ENCODE measurements at regions not wholly inside any gene's neighbourhood (a gene's known extent, or its start where the extent isn't known, plus 50 kb on each side); places are given as distances from the start of the nearest gene placed in this dataset.
A peak's percentile ranks its signal among the peaks of the same experiment; 100 is the strongest.

DNA sequence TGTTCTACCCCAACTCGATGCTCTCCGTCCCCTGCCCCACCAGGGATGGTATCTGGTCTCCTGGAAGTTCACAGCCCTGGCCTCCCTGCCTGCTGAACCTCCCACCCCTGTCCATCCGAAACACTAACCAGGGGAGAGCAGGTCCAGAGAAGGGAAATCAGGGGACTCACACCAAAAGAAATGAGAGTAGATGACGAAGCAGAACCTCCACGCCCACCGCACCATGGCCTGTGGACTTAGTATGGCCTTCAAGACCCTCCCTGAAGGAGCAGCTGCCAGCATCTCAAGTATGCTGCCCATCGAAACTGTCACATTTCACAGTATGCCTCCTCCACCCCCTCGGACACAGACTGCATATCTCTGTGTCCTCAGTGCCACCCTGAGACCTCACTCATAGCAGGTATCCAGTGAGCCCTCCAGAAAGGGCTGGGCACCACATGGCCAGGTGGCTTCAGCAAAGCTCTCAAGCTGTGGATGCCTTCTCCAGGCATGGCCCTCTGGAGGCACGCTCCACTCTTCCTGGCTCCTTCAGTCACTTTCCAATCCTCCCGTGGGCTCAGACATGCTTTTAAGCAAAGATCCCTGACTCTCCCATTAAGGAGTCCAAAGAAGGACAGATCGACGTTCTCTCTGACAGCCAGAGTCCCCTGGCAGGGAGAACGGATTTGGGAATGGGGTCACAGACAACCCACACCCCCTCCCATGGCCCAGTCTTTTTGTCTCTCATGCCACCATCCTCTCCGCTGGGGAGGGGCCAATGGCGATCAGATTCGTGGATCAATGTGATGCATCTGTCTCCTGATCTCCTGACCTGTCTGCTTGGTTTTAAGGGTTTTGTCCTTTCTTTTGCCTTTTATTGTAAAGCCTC, 158.4 kb downstream of the ANKRD60 start:
- DNase-seq (ENCODE audit: low spot score): no peak

GRCh38 chr20:58069207-58069606, 159.2 kb downstream of the ANKRD60 start:
- DNase-seq (ENCODE audit: low spot score): no peak

GRCh38 chr20:58065508-58066361, 162.7 kb downstream of the ANKRD60 start:
- peak; percentile 22 for DNase-seq (ENCODE audit: low spot score)

DNA sequence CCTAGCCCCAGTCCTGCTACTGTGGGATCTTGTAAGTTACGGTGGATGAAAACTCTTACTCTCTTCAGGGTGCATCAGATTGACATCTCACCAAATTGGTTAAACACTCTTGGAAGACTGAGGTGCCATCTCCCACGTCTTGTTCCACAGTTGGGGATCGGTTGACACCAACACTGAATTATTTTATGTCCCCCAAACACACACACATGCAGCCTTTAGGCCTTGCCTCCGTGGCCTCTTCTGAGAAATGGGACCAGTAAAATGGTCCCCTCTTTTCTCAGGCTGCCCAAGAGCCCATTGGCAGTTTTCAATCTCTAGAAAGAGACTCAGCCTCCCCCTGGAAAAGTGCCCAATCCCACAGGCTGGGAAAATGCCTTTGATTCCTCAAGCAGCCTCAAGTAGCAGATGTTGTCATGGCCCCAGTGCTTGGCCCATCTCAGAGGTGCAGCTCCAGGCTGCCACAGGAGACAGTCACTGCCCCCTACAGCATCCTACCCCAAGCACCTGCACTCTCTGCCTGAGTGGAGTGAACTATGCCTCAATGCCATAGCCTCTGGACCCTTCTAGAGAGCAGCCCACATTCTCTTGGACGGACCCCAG, 163.9 kb downstream of the ANKRD60 start:
- peak; percentile 47 for DNase-seq (ENCODE audit: low spot score)

- no peak for DNase-seq (ENCODE audit: low spot score)
These were observed 169.3 kb downstream of the ANKRD60 start for GRCh38 chr20:58059260-58059544.

DNA sequence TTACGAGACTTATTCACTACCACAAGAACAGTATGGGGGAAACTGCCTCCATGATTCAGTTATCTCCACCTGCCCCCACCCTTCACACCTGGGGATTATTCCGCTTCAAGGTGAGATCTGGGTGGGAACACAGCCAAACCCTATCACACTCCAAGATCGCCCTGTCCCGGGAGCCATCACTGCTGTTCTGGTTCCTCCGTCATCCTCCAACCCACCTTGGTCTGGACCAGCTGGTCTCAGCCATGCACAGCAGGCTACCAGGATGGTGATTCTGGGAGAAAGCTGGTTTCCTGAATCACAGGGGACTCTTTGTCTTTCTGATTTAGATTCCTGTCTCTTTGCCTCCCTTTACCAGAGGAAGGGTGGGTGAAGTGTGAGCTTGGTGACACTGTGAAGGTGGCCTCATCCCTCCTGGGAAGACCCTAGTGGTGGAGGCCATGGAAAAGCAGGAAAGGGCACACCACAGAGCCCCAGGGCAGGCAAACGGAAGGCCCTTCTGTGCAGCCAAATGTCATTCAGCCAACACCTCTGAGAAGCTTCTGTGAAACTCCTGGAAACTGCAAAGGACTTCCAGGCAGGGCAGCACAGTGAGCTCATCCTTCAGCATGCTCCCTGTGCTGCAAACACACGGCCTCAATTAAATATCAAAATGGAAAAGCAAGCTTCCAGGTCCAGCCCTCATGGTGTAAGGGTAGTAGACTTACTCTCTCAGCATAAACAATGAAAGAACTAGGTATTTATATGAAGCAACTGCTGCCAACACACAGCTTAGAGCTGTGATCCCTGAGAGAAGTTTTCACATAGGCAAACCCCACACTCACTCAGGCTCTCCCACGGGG, 169.8 kb downstream of the ANKRD60 start:
- peak; percentile 35 for DNase-seq (ENCODE audit: low spot score)

GRCh38 chr20:58056921-58057686, 171.3 kb downstream of the ANKRD60 start:
- no peak for DNase-seq (ENCODE audit: low spot score)

- no peak for DNase-seq (ENCODE audit: low spot score)
These were observed 172.3 kb downstream of the ANKRD60 start for GRCh38 chr20:58056021-58056591.

- DNase-seq (ENCODE audit: low spot score): no peak
These were observed 173.6 kb downstream of the ANKRD60 start for GRCh38 chr20:58054780-58055373.

DNA sequence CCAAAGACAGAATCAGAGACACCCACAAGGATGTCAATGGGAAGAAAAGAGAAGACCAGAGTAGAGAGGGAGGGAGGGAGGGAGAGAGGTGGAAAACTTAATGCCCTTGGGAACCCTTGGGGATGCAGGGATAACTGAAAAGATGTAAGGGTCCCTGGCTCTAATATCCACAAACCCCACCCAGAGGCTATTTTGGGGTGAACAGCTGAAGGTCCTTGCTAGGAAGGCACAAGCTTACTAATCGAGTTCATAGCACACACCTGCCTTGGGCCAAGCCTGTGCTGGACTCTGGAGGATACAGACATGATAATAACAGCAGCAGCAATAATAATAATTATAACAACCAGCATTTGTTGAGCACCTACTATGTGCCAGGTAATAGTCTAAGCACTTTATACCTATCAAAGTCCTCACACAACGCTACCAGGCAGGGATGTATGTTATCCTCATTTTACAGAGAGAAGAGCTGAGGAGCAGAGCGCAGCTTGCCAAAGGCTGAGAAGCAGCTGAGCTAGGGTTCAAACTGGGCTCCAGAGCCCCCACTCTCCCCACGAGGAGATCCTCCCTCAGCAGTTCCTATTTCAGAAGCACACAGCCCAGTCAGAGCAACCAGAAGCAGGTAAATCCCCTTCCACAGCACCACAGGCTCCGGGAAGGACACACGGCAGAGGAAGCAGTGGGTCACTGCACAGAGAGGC, 174.2 kb downstream of the ANKRD60 start:
- DNase-seq (ENCODE audit: low spot score): no peak

GRCh38 chr20:58053391-58054055, 174.9 kb downstream of the ANKRD60 start:
- DNase-seq (ENCODE audit: low spot score): no peak

DNA sequence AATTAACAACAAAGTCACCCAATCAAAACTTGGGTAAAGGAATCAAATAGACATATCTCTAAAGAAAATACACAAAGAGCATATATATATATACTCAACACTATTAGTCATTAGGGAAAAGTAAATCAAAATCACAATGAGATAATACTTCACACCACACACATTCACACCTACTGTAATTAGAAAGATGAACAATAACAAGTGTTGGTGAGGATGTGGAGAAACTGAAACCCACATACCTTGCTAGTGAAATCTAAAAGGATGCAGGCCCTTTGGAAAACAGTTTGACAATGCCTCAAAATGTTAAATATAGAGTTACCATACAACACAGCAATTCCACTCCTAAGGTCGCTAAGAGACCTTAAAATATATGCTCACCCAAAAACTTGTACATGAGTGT, 177.1 kb downstream of the ANKRD60 start:
- no peak for DNase-seq (ENCODE audit: low spot score)

DNA sequence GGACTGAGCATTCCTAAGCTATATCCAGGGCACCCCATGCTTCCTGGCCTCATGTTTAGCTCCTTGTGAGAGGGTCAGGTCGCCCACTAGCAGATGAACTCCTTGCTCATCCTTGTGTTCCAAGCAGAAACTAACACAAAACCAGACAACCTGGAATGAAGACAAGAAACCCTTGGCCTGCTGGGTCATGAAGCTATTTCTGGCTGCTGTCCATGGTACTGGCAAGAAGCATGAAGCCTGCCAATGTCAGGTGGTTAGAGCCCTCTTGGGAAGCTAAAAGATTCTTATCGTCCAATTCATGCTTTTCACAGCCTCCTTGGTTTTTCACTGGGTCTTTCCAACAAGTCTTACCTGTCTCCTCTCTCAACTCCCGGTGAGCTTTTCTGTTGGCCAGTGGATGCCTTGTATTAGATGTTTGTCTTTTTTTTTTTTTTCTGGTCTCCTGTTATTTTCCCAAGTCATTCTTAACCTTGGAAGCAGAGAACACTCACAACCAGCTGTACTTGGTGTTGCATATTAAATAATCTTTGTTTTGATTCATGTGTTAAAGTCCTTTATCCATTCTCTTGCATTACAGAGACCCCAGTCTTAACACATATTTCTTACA, 180.3 kb downstream of the ANKRD60 start:
- DNase-seq (ENCODE audit: low spot score): no peak

- no peak for DNase-seq (ENCODE audit: low spot score)
These were observed 182.1 kb downstream of the ANKRD60 start for GRCh38 chr20:58046311-58046710.

DNA sequence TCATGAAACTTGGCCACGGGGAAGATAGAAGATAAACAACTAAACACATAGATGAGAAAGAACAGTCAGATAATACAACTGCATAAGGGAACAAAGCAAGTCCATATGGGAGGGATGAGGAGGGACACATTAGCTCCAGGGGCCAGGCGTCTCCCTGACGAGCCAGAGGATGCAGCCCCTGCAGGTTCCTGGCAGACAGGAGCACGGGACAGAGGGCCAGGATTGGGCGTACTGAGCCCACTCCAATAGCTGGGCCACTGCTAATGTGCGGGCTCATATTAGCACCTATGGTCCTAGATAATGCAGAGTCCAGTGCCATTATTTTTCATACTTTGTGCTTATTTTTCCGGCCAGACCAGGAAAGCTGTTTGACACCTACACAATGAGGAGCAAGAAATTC, 182.9 kb downstream of the ANKRD60 start:
- DNase-seq (ENCODE audit: low spot score): no peak

GRCh38 chr20:58044931-58045555, 183.4 kb downstream of the ANKRD60 start:
- no peak for DNase-seq (ENCODE audit: low spot score)

DNA sequence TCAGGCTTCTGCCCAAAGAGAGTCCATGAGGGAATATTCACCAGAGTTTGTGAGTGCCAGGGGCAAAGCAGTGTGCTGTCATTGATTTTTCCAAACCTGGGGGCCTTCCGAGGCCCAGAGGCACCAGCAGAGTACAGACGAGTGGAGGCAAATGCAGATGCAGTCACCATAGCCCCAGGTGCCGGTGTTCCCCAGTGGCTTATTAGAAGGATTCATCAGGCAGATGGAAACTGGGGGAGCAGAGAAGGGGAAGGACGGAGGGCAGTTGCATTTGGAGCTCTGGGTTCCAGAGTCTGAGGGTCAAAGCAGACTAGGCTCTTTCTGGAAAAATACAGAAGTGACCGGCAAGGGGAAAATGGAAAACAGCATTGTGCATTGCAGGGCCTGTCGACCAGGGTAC, 184.2 kb downstream of the ANKRD60 start:
- DNase-seq (ENCODE audit: low spot score): no peak

All from mesenteric fat pad (tissue), 1 donor.